HG03565 (cell line): ENCODE measurements at regions not wholly inside any gene's neighbourhood (a gene's known extent, or its start where the extent isn't known, plus 50 kb on each side); places are given as distances from the start of the nearest gene placed in this dataset.

Experiments
- ATAC-seq: cut with Tn5 transposase; IDR thresholded peaks from one replicate; pipeline ENCODE4 v1.9.1; 2021; ENCODE audit warnings: mild to moderate bottlenecking, moderate library complexity; ENCODE audit not compliant: unreplicated experiment

DNA sequence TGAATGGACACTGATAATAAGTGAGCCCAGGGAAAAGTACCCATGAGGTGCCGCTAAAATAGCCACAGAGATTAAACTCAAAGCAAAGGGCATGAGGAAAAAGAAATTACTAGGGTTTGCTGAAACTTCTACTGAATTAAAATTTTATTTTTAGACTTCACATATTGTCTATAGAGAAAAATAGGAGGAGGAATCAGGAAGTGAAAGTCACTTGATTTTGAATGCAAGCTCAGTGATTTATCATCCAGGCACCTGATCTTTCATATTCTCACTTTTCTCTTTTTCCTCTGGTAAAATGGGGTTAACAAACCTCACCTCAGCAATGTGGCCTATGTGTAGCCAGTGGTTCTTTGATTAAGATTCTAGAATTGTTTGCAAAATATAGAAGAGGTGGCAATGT lies 479.8 kb downstream of the BCL11B start:
- no peak for ATAC-seq

DNA sequence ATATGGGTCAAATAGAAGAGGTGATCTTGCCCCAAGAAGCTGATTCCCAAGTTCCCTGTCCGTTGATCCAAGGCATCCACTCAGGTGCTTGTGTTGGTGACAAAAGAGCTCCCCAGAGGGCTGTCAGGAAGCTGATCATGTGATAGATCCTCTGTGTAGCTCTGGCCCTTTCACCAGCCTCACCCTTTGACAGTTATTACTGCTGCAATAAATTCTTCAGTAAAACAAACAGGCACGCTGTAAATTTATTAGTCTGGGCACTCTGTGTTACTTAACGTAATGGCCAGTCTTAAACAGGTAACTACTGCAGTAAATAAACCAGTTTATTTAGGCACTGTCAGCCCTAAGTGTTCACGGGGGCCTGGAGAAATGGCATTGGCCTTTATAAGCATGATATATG lies 473.9 kb downstream of the BCL11B start:
- no peak for ATAC-seq

DNA sequence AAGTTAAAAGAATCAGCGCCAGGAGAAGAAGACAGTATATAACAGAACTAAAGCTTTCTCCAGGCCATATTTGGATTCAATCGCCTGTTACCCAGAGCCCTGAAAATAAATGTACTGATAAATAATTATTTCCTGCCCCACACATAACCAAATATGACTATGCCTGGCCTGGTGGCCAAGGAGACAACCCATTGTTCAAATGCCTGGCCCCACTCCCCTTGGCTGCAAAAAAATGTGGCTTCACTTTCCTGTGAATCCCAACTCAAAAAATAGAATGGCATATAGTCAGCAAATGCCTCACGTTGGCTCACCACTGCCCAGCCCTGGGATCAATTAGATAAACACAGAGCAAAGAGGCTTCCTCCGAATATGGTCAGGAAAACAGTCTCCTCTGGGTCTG lies 472.1 kb downstream of the BCL11B start:
- ATAC-seq, result no peak

DNA sequence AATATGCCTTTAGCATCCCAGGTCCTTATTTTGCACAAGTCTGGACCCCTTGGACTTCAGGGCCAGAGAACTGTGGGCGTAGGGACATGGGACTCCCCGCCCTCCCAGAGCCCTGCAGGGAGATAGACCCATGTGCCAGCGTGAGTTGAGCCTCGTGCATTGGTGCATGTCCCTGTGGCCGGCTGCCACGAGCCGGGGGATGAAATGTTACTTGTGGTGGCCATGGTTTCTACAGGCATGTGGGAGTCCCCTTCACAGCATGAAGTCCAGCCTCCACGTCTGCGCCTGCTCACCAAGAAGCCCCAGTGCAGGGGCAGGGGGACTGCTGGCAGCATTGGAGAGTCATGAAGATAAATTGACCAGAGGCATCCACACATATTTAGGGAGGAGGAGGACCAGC lies 470.0 kb downstream of the BCL11B start:
- ATAC-seq, result no peak

DNA sequence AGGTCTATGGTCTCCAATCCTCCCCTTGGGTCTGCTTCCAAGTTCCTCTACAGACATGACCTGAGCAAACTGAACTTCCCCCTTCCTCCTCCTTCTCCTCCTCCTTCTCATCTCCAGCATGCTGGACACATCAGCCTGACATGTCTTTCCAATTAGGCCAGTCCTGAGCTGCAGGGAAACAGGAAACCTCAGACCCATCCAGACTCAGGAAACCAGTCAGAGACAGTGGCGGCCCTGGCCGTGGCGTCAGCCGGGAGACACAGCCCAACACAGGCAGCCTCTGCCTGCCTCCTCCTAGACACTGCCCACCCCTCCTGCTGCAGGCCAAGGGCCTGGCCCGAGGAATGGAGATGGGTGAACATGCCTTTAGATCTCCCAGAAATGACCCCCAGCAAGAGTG lies 468.8 kb downstream of the BCL11B start:
- no peak for ATAC-seq

DNA sequence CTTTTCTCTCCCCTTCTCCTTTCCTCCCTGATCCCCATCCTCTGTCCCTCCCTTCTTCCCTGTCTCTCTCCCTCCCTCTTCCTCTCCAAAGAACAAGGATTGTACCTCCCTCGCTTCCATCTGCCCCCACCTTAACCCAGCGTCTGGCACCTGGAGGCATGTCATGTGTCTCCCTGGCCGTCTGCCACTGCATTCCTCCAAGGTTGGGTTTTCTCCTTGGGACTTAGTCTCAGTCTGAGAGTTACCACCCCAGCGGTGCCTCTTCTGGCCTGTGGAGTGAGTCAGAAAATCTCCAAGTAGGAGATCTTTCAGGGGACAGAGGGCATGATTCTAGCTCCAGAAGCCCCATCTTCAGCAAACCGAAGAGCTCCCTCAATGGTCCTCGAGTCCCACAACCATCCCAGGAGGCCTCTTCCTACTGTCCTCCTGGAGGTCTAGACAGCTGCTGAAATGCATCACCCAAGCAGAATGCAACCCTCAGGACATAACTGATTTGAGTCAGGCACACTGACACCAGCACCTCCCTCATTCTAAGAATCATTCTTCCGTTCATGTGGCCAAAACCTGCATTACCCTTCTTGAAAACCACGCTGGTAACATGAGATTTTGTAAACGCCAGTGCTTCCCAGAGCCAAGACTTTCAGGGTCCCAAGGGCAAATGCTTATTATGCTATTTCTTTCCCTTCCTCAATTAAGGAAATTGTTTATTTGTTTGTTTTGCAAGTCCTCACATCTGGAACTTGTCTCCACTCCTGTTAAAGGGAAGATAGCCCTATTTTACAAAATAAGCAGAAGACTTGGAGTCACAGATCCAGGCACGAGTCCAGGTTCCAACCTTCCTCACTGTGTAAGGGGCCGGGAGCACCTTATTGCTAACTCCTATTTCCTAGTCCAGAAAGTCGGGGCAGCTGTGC lies 463.2 kb downstream of the BCL11B start:
- no peak for ATAC-seq

DNA sequence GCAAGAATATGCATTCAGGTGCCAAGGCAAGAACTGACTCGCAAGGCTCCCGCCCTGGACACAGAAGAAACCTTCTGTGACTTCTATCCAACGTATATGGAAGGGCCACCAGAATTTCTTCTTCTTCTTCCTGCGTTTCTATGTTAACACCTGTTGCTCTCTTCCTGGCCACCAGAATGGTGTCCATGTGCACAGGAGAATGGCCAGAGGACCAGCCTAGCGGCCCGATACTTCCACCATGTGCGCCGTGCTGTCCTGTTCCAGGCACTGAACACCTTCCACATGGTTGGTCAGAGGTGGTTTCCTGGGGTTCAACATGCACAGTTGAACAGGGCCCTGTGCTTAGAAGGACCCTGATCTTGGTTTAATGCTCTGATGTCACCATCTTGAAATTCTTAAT lies 455.8 kb downstream of the BCL11B start:
- no peak for ATAC-seq

DNA sequence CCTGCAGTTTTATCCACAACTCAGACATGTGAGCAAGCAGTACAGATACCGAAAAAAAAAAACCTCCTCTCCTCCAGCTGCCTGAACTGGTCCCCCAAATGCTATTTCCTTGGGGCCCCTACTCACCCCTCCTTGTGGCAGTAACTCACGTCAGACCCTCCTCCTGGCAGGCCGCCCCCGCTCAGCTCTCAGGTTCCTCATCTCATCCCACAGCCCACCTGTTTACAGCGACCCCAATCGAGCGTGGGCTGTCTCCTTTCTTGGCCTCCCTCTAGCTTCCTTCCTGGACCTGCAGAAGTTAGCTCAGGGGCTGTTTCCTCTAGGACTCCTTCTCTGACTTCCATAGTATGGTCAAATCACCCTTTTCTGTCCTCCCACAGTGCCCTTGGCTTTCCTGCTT lies 455.3 kb downstream of the BCL11B start:
- no peak for ATAC-seq

DNA sequence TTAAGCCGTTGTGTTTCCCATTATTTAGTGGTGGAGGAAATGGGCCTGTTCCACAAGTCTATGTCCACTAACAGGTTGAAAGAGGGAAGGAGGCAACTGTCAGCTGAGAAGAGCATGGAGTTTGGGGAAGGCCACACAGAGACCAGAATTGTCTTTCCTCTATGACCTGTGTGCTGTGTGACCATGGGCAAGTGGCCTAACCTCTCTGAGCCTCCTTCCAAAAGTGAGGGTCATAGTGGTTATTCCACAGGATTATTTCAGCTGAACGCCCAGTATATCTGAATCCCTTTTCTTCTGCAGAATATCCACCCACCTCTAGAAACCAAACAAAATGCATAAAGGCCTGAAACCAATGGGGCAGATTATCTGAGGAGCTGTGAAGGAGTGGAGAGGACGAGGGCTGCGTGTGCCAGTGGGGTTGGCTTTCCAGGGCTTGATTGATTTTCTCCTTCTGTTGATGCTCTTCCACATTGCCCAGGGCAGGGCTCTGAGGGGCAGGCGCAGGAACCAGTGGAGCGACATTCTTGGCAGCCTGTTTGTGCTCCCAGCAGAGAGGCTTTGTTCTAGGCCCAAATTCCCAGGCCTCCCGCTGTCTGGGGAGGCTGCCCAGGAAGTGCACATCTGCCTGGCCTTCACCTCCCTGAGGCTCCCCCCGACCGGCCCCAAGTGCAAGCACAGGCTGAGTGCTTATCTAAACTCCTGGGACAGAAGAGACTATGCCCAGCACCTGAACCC lies 452.7 kb downstream of the BCL11B start:
- ATAC-seq, result no peak

DNA sequence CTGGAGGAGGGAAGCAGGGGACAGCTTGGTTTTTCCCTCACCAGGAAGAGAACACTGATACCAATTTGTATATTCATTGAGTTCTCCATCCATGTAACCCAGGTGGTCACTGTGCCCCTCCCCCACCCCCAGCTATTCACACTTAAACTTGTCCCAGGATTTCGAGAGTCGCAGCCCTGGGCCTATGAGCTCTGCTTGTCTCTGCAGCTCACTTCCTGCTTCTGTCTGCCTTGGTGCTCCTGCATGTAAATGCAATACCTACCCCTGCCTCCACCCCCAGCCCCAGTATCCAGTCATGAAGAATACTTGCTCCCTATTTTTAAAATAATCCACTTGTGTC lies 452.2 kb downstream of the BCL11B start:
- no peak for ATAC-seq

DNA sequence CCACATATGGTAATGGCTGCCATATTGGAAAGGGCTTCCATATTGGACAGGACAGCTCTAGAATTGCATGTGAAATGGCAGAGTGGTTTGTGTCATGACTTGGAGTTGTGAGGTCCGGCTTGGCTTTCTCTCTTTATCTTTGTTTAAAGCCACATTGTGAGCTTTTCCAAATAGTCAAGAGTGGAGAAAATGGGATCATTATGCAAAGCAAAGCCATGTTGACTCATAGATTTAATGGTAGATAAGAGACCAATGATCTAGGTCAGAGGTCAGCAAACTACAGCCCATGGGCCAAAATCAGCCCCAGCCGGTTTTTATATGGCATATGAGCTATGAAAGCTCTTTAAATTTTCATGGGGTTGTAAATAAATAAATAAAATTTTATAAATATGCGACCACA lies 449.1 kb downstream of the BCL11B start:
- no peak for ATAC-seq

DNA sequence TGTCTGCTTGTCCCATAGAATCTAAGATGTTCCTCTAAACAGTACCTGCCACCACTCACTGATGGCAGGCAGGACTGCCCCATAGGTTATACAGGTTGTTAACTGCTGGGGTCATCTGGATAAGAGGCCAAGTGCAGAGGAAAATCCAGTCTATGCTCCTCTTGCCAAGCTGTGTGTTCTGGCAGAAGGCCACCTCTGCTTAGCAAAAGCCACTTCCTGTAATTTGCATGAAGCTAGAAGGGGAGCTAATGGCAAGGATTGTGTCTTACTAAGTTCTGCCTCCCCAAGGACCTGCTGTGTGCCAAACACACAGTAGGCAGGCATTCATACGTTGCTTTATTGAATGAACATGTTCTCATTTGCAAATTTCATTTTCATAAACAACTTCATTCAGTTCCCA lies 445.4 kb downstream of the BCL11B start:
- ATAC-seq, result no peak

DNA sequence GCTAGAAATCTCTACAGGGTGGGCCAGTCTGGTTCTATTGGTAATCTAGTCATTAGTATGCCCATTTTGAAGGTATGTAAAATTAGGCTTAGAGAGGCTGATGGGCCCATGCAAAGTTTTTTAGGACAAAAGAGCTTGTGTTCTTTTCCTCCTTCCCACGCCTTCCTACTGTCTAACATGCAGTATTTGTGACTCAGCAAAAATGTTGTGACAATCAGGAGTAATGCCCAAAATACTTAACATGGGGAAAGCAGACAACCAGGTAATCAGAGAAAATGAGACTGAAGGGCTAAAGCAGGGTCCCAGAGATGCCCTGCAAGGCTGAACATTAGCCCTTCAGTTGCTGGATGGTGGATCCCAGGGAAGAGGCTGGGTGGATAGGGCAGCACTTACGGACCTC lies 437.9 kb downstream of the BCL11B start:
- no peak for ATAC-seq

DNA sequence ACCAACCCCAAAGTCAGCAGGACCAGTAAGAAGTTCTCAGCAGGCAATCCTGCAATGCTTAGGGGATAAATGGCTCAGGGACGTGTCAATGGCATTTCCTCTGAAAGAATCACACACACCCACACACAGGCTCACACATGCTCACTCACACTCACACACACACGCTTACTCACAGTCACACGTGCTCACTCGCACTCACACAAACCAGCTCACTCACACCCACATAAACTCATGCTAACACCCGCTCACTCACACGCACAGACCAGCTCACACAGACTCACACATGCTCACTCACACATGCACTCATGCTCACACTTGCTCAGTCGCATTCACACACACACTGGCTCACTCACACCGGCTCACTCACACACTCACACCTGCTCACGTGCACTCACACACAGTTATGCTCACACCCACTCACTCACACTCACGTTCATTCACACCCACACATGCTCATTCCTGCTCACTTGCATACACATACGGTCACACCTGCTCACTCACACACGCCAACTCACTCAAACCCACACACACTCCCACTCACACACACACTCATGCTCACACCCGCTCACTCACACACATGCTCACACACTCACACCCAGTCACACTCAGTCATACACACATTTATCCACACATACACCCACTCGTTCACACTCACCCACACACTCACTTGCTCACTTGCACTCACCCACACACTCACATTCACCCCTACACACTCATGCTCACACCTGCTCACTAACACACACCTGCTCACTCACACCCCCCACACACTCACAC lies 436.8 kb downstream of the BCL11B start:
- ATAC-seq, result no peak

DNA sequence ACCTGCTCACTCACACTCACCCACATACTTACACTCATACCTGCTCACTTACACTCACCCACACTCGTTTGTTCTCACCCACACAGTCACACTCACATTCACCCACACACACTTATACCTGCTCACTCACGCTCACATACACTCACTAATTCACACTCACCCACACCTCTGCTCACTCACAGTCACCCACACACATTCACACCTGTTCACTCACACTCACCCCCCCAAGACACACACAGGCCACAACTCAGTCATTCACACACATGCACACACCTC lies 436.2 kb downstream of the BCL11B start:
- ATAC-seq, result no peak

DNA sequence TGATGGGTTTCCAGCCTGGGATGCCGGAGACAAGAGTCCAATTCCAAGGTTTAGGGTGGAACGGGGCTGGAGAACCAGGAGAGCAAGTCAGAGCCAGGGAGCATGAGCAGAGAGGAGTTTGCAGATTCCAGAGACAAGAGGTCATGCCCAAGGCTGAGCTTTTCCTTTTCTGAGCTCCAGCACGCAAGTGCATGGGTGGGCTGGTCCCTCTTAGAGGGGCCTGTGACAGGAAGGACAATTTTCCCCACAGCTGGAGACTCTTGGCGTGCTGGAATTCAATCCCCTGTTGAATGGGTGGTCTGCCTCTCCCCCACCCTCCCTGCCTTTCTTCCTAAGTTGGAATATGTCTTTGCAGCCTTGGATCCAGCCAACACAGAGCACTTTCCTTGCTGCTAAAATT lies 431.9 kb downstream of the BCL11B start:
- ATAC-seq, result no peak

DNA sequence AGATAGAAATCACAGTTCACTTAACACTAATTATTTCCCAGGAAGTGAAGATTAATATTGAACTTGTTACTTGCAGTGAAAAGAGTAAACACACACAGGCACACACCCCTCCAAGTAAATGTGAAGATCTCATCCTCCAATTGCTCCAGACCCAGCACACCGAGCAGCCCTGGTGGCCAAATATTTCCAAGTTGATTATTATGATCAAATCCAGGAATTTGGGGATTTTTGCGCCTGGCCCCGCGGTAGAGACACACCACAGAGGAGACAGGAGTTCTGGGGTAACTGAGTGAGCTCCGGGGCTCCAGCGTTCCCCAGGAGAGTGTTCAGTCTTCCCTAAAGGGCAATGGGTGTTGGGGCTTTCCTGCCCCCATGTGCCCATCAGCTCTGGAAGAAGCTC lies 431.5 kb downstream of the BCL11B start:
- no peak for ATAC-seq

DNA sequence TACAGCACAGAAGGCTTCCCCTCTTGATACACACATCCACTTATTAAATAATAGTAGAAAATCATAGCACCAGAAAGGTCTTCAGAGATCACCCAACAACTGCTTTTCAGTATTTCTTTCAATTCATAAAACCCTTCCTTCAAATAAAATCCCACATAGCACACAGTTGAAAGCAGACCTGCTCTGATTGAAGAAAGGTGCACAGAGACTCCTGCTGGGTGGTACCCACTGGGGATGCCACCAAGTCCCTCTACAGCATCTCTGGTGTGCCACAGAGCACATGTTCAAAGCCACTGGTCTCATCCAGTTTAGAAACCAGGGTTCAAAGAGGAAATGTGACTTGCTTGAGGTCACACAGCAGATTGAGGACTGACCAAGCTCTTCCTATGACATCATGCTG lies 427.5 kb downstream of the BCL11B start:
- no peak for ATAC-seq

DNA sequence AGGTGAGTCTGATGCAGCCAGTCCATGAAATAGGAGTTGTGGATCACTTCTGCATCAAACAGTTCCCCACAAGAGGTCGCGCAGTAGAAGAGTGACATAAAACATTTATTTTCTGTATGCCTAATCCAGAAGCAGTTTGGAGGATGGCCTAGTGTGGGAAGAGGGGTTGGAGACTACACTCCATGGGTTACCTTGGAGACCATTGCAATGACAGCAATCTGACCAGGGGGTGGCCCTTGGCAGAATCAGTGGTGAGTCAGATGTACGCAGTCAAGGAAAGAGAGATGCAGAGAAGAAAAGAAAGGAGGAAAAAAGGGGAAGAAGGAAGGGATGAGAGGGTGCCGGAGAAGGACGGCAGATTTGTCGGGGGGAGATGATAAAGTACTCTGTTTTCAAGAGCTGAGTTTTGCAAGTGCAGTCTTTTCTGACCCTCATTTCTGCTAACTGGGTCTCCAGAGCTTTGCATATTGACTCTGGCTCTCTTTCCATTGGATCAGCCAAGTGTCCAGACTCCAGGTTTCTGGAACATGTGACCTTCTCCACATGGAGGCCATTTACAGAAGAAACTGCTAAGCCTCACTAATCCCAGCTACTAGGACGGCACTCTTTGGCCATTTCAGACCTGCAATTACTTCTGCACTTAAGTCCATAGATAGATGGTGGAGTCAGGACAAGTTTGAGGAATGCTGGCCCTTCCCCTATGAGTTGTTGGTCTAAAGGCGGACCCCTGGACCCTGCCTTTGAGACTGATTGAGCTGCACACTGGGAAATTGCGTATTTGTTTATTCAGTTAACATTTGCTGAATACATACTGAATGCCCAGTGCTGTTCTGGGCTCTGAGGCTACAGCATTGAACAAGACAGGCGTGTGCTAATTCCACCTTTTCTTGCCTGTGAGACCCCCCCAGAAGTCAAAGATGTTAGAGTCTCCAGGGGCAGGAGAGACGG lies 424.2 kb downstream of the BCL11B start:
- no peak for ATAC-seq

DNA sequence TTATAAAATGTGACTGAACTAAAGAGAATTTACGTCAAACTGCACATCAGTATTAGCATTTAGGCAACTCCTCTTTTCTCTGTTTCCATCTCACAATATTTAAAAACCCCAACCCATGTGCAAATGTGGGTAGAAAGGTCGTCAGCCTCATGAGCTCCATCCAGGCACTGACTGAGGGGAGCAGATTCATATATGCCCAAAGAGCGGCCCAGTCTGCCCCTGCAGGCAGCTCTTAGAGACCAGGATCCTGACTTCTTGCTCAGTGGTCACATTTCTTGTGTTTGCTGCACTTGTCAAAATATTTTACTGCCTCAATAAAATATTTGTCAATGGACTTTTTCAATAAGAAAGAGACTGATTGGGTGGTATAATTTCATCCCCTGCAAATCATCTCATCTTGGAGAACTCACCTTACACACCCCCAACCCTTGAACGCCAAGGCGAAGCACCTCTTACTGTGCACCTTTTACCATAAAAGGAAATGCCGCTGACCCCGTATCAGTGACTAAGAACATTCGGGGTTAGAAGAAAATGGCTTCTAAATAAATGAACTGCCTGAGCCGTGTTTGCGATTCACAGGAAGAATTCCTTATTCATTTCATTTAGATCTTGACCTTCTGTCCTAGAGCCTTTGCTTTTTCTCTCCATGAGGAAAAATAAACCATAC lies 418.8 kb downstream of the BCL11B start:
- no peak for ATAC-seq
